Kidney (tissue), 13 donors: ENCODE measurements at regions not wholly inside any gene's neighbourhood (a gene's known extent, or its start where the extent isn't known, plus 50 kb on each side); places are given as distances from the start of the nearest gene placed in this dataset.

Experiments
- DNase-seq, 5 donors: peaks; one replicate each; pipeline ENCODE4 v3.0.0-alpha.2; 2013 to 2020
- FAIRE-seq: peaks from 2 replicates; lab custom pipeline; 2012; peaks lifted over from hg19 to GRCh38; lab: Jason Lieb, UNC
- H3K27ac ChIP-seq, 2 donors: one replicate each; pipeline ENCODE4 v1.7.0; 2013; ENCODE audit warnings: low read depth in 2 of 2, low read length in 2 of 2, inconsistent platforms in 1 of 2
- H3K27me3 ChIP-seq: one replicate; pipeline ENCODE4 v1.7.1; 2013; ENCODE audit warnings: low read length, inconsistent platforms; ENCODE audit not compliant: control insufficient read depth, insufficient read depth
- H3K36me3 ChIP-seq, 3 donors: one replicate each; pipeline versions ENCODE4 v1.7.0 to v1.7.1; 2013; ENCODE audit warnings: low read length in 3 of 3, control low read depth in 1 of 3, inconsistent platforms in 1 of 3; ENCODE audit not compliant: insufficient read depth in 3 of 3, control insufficient read depth in 2 of 3
- H3K4me1 ChIP-seq, 3 donors: one replicate each; pipeline versions ENCODE4 v1.7.0 to v1.7.1; 2013; ENCODE audit warnings: low read length in 3 of 3, inconsistent platforms in 1 of 3, low read depth in 1 of 3; ENCODE audit not compliant: control insufficient read depth in 2 of 3, insufficient read depth in 2 of 3
- H3K4me3 ChIP-seq, 3 donors: one replicate each; pipeline versions ENCODE4 v1.7.0 to v1.8.1; 2013; ENCODE audit warnings: low read length in 3 of 3, control low read depth in 1 of 3, inconsistent platforms in 1 of 3
- H3K9ac ChIP-seq, 3 donors: one replicate each; pipeline versions ENCODE4 v1.7.0 to v1.7.1; 2013; ENCODE audit warnings: low read length in 3 of 3, control low read depth in 1 of 3, inconsistent platforms in 1 of 3
- H3K9me3 ChIP-seq, 3 donors: one replicate each; pipeline versions ENCODE4 v1.7.0 to v1.7.1; 2013; ENCODE audit warnings: low read length in 3 of 3, control low read depth in 1 of 3, inconsistent platforms in 1 of 3; ENCODE audit not compliant: control insufficient read depth in 2 of 3, insufficient read depth in 1 of 3
- CTCF ChIP-seq: IDR thresholded peaks from 3 replicates; pipeline ENCODE4 v1.5.1; 2012; ENCODE audit warnings: mild to moderate bottlenecking, moderate library complexity, borderline replicate concordance; ENCODE audit not compliant: insufficient read depth; ENCODE audit errors: extremely low read depth
- intact Hi-C: fragments of 100-400 bp; cut with DNase I; formaldehyde crosslinking; loops from one replicate; pipeline ENCODE4 v1.11.1; 2022
- donor health status: control.
- donor health status: control.
- donor health status: control.
- donor health status: control.
- donor health status: control.
- donor health status: DM: yes; HTN: yes; CAD: no.
- donor health status: Normal renal cell carcinoma (clear cell type).

GRCh38 chr13:27853335-27853734 lies 61.1 kb downstream of the GSX1 start:
- no peak for FAIRE-seq

GRCh38 chr13:27853861-27854260 lies 61.6 kb downstream of the GSX1 start:
- Histone ChIP-seq H3K9me3 (peaks cover 0 to 2% (median 0%) of the 10 kb centered on the region in 3 donors), H3K27me3 (no peaks in the 10 kb centered on the region), H3K4me3 (no peak overlapping the region), H3K4me1 (no peaks in the 10 kb centered on the region), H3K27ac (no peak overlapping the region), H3K9ac (no peak overlapping the region), H3K36me3 (no peaks in the 10 kb centered on the region)
- intact Hi-C loops = no loop called here
- no peak for FAIRE-seq
- peak in 4 of 5 donors; percentile 52 to 67 (median 55) for DNase-seq
- no peak for TF ChIP-seq CTCF

More at GRCh38 chr13:27853335-27853734, 61.1 kb downstream of the GSX1 start:
- Histone ChIP-seq H3K27me3 (no peaks in the 10 kb centered on the region), H3K9me3 (peaks cover 0 to 2% (median 0%) of the 10 kb centered on the region in 3 donors), H3K4me1 (no peaks in the 10 kb centered on the region), H3K9ac (no peak overlapping the region), H3K4me3 (no peak overlapping the region), H3K36me3 (no peaks in the 10 kb centered on the region), H3K27ac (no peak overlapping the region)
- DNase-seq = no peak
- intact Hi-C loops = no loop called here
- no peak for TF ChIP-seq CTCF

- no peaks in the 10 kb centered on the region for H3K4me1 ChIP-seq
- DNase-seq = no peak
- H3K27me3 ChIP-seq = no peaks in the 10 kb centered on the region
- intact Hi-C loops = no loop called here
- H3K36me3 ChIP-seq = no peaks in the 10 kb centered on the region
- no peak overlapping the region for H3K9ac ChIP-seq
- TF ChIP-seq CTCF = no peak
- no peak for FAIRE-seq
- H3K9me3 ChIP-seq = no peaks in the 10 kb centered on the region
- H3K4me3 ChIP-seq = no peak overlapping the region
- no peak overlapping the region for H3K27ac ChIP-seq
Measured at GRCh38 chr13:27854606-27855005, 62.3 kb downstream of the GSX1 start.

GRCh38 chr13:27855381-27855780 lies 63.1 kb downstream of the GSX1 start:
- FAIRE-seq (no peak), DNase-seq (no peak)
- Histone ChIP-seq H3K27ac (no peak overlapping the region), H3K36me3 (no peaks in the 10 kb centered on the region), H3K9ac (no peak overlapping the region), H3K4me3 (no peak overlapping the region), H3K9me3 (no peaks in the 10 kb centered on the region), H3K27me3 (no peaks in the 10 kb centered on the region), H3K4me1 (no peaks in the 10 kb centered on the region)
- TF ChIP-seq CTCF = no peak
- intact Hi-C loops = no loop called here
